ENCODE measurements at regions not wholly inside any gene's neighbourhood (a gene's known extent, or its start where the extent isn't known, plus 50 kb on each side); places are given as distances from the start of the nearest gene placed in this dataset.

DNA sequence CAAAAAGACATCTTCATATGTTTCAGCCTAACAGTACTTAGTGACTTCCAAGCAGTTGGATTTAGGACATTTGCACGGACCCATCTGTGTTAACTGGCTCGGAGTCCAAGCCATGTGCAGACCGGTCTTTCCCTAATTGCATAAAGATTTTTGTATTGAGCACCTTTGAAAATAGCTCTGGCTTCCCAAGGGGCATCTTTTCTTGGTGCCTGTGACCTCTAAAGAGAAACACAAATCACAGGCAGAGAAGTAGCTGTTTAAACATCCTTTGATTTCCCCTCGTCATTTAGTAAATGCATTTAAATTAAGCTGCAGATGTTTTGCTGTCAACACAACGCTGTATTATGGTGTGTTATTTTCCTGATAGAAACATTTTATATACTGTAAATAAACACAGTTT, 288.2 kb upstream of the SALL1 start:
- TF ChIP-seq GATA2 (IDR thresholded peaks at IDR 0.05; ENCODE audit: low read depth, low read length), result no peak
- TF ChIP-seq GATA3 (IDR thresholded peaks at IDR 0.05; ENCODE audit: low read depth, low read length), result no peak

Data from SH-SY5Y (cell line).